Erythroblast (primary cell): ENCODE measurements at regions not wholly inside any gene's neighbourhood (a gene's known extent, or its start where the extent isn't known, plus 50 kb on each side); places are given as distances from the start of the nearest gene placed in this dataset.

ENCODE experiments used
- GATA1 ChIP-seq: IDR thresholded peaks from 2 replicates; pipeline ENCODE4 v1.6.1; 2011; ENCODE audit warnings: low read depth, mild to moderate bottlenecking, control low read depth, low read length, moderate library complexity
- POLR2A ChIP-seq: IDR thresholded peaks from 2 replicates; pipeline ENCODE4 v1.6.1; 2011; ENCODE audit warnings: mild to moderate bottlenecking, low read length

DNA sequence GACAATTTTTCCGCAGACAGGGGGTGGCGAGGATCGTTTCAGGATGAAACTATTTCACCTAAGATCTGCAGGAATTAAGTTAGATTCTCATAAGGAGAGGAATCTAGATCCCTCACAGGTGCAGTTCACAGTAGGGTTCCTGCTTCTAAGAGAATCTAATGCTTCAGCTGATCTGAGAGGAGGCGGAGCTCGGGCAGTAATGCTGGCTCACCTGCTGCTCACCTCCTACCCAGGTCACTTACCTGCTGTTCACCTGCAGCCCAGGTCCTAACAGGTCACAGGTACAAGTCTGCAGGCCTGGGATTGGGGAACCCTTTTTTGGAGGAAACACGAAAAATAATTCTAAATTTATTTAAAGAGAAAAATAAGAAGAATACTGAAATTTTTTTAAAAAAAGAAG is 406.8 kb downstream of the MCTP2 start:
- no peak for TF ChIP-seq POLR2A
- no peak for TF ChIP-seq GATA1
